Endothelial cell of umbilical vein (primary cell): ENCODE measurements at regions not wholly inside any gene's neighbourhood (a gene's known extent, or its start where the extent isn't known, plus 50 kb on each side); places are given as distances from the start of the nearest gene placed in this dataset.

ENCODE experiments used
- BruUV-seq: library from RNA; stranded (reverse); fragments of 400-500 nt; replicated peaks from 2 replicates; lab custom pipeline; 2021; lab: Mats Ljungman, UMichigan
- CTCF ChIA-PET: fragments of 300-600, 350-600 bp; sonication (Branson Sonifier 250); formaldehyde crosslinking; loops from one replicate; lab custom pipeline; 2021; ENCODE audit warnings: antibody characterized with exemption, inconsistent platforms; lab: Charles Lee
- POLR2A ChIA-PET: fragments of 300-600, 350-600 bp; sonication (Branson Sonifier 250); formaldehyde crosslinking; loops from one replicate; lab custom pipeline; 2021; ENCODE audit warnings: antibody characterized with exemption, inconsistent platforms; lab: Charles Lee
- DNase-seq: peaks from one replicate; pipeline ENCODE4 v3.0.0-alpha.2; 2011; ENCODE audit warnings: low read depth, low spot score
- FAIRE-seq: peaks from 2 replicates; lab custom pipeline; 2011; peaks lifted over from hg19 to GRCh38; lab: Jason Lieb, UNC
- H2AFZ ChIP-seq: 2 replicates; pipeline ENCODE4 v1.6.0; 2012; ENCODE audit warnings: low read depth, low read length, control low read depth, inconsistent platforms
- H3K27ac ChIP-seq: 2 replicates; pipeline ENCODE4 v1.5.1; 2011; ENCODE audit warnings: low read depth, mild to moderate bottlenecking, control low read depth, low read length, moderate library complexity; ENCODE audit not compliant: insufficient read depth
- H3K27me3 ChIP-seq, 2 experiments: 2 replicates each; pipeline versions ENCODE4 v1.6.0 to v1.6.1; 2011; ENCODE audit warnings: low read length in 2 of 2, mixed read lengths in 1 of 2; ENCODE audit not compliant: control insufficient read depth in 2 of 2, insufficient read depth in 2 of 2
- H3K36me3 ChIP-seq, 2 experiments: 2 replicates in 1 of 2; 3 replicates in 1 of 2; pipeline ENCODE4 v1.5.1; 2011; ENCODE audit warnings: low read length in 2 of 2, mild to moderate bottlenecking in 1 of 2, moderate library complexity in 1 of 2; ENCODE audit not compliant: control insufficient read depth in 2 of 2, insufficient read depth in 2 of 2; ENCODE audit errors: extremely low read depth in 1 of 2
- H3K4me1 ChIP-seq: 3 replicates; pipeline ENCODE4 v1.5.1; 2011; ENCODE audit warnings: mild to moderate bottlenecking, low read length; ENCODE audit not compliant: control insufficient read depth, insufficient read depth; ENCODE audit errors: extremely low read depth
- H3K4me2 ChIP-seq: 2 replicates; pipeline ENCODE4 v1.6.1; 2011; ENCODE audit warnings: low read length, control low read depth, mixed read lengths; ENCODE audit not compliant: insufficient read depth
- H3K4me3 ChIP-seq, 3 experiments: fragments of 200-600 bp in 1 of 3; sonication (generic), shearing (Covaris generic) in 1 of 3; replicated peaks in 1 of 3; 2 replicates each; pipeline ENCODE4 v1.5.1; 2011 to 2016; ENCODE audit warnings: control low read depth in 3 of 3, low read length in 3 of 3, mild to moderate bottlenecking in 2 of 3, inconsistent platforms in 1 of 3, low read depth in 1 of 3, moderate library complexity in 1 of 3; ENCODE audit not compliant: insufficient read depth in 1 of 3
- H3K79me2 ChIP-seq: 2 replicates; pipeline ENCODE4 v1.6.0; 2012; ENCODE audit warnings: low read length, inconsistent platforms; ENCODE audit not compliant: control insufficient read depth, insufficient read depth
- H3K9ac ChIP-seq: replicated peaks from 2 replicates; pipeline ENCODE3; 2011; ENCODE audit warnings: low read length, control low read depth; ENCODE audit not compliant: insufficient read depth; ENCODE audit errors: extremely low read depth
- H3K9me1 ChIP-seq: replicated peaks from 3 replicates; pipeline ENCODE4 v1.6.0; 2011; ENCODE audit warnings: mild to moderate bottlenecking, low read length; ENCODE audit not compliant: control insufficient read depth, insufficient read depth; ENCODE audit errors: extremely low read depth
- H3K9me3 ChIP-seq: replicated peaks from 2 replicates; pipeline ENCODE4 v1.5.1; 2012; ENCODE audit warnings: low read length, inconsistent platforms; ENCODE audit not compliant: control insufficient read depth, insufficient read depth
- H4K20me1 ChIP-seq: replicated peaks from 2 replicates; pipeline ENCODE3; 2011; ENCODE audit warnings: mild to moderate bottlenecking, low read length; ENCODE audit not compliant: control insufficient read depth, insufficient read depth; ENCODE audit errors: extremely low read depth
- EZH2 ChIP-seq: IDR thresholded peaks from 2 replicates; pipeline ENCODE4 v1.6.1; 2012; ENCODE audit warnings: borderline replicate concordance, low read depth, mild to moderate bottlenecking, moderate library complexity, low read length, inconsistent platforms; ENCODE audit not compliant: severe bottlenecking
- FOS ChIP-seq: IDR thresholded peaks from 2 replicates; pipeline ENCODE4 v1.6.1; 2011; ENCODE audit warnings: mild to moderate bottlenecking, low read length, moderate library complexity, borderline replicate concordance; ENCODE audit not compliant: insufficient read depth
- GATA2 ChIP-seq: IDR thresholded peaks from 2 replicates; pipeline ENCODE4 v1.7.0; 2011; ENCODE audit warnings: low read depth, mild to moderate bottlenecking, moderate library complexity, mixed read lengths, low read length; ENCODE audit not compliant: insufficient read length, insufficient read depth
- JUN ChIP-seq: IDR thresholded peaks from 2 replicates; pipeline ENCODE4 v1.6.1; 2011; ENCODE audit warnings: borderline replicate concordance, low read depth; ENCODE audit not compliant: insufficient read length, insufficient read depth
- MYC ChIP-seq: IDR thresholded peaks from one replicate; pipeline ENCODE4 v1.6.1; 2011; ENCODE audit warnings: mild to moderate bottlenecking, low read depth, low read length
- POLR2A ChIP-seq: IDR thresholded peaks from 2 replicates; pipeline ENCODE4 v1.6.1; 2012; ENCODE audit warnings: low read depth, mild to moderate bottlenecking, control low read depth, low read length
- POLR2AphosphoS5 ChIP-seq: IDR thresholded peaks from 2 replicates; pipeline ENCODE4 v1.6.1; 2012; ENCODE audit warnings: low read depth, mild to moderate bottlenecking, control low read depth, low read length, moderate library complexity; ENCODE audit not compliant: insufficient read depth
- dilution Hi-C: fragments of 300-500 bp; cut with MboI; formaldehyde crosslinking; loops from one replicate; pipeline ENCODE4 v1.15.0; 2019; ENCODE audit warnings: low sequenced_read_pairs; ENCODE audit not compliant: extremely low pct_ligation_motif_present
- intact Hi-C: fragments of 100-400 bp; cut with micrococcal nuclease; formaldehyde crosslinking; loops from one replicate; pipeline ENCODE4 v1.10.0; 2022
- TF ChIP-seq, protein P1 (sequence below), 2 donors: IDR thresholded peaks; 1 replicate in 1 of 2; 2 replicates in 1 of 2; pipeline ENCODE4 v1.5.1; 2011; ENCODE audit warnings: low read length in 2 of 2, mild to moderate bottlenecking in 2 of 2, moderate library complexity in 2 of 2, control low read depth in 1 of 2, inconsistent platforms in 1 of 2, low read depth in 1 of 2; ENCODE audit not compliant: insufficient read depth in 1 of 2; ENCODE audit errors: extremely low read depth in 1 of 2
- TF ChIP-seq, protein P2 (sequence below): IDR thresholded peaks from 2 replicates; pipeline ENCODE4 v1.6.1; 2011; ENCODE audit not compliant: insufficient read depth, insufficient read length

DNA sequence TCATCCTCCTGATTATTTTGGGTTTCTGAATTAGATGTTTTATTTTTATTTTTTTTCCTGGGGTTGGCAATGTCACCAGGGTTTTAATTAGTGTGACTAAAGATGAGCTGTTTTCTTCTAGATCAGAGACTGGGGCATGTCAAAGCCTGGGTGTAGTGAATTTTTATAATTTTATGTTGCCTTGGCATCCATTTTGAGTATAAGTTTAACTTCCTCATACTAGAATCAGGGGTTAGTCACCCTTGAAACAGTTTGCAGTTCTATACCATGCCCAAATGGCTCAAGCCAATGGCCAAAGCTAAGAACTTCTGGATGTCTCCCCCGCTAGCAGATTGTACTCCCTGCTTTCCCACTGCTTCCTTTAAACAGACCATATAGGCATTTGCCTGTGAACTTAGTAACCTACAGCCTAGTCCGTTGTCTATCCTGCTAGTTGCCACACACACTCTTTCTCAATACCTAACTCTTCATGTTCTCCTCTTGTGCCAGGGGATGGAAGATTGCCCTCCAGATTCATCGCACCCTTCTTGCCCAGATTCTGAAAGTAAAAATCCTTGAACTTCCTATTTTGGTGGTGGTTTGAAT, 54.5 kb downstream of the KIAA0408 start:
- POLR2A ChIA-PET, result no interaction called here
- Histone ChIP-seq H3K36me3 (no peaks in the 10 kb centered on the region), H3K9me1 (no peaks in the 10 kb centered on the region), H4K20me1 (no peaks in the 10 kb centered on the region), H3K79me2 (no peaks in the 10 kb centered on the region), H3K27me3 (no peaks in the 10 kb centered on the region), H2AFZ (no peak overlapping the region), H3K9ac (no peak overlapping the region), H3K9me3 (no peaks in the 10 kb centered on the region), H3K4me1 (no peaks in the 10 kb centered on the region), H3K4me3 (no peak overlapping the region), H3K27ac (no peak overlapping the region), H3K4me2 (no peak overlapping the region)
- BruUV-seq, result no TSS peak
- DNase-seq (no peak), FAIRE-seq (no peak)
- dilution Hi-C loops, result no loop called here
- CTCF ChIA-PET, result no interaction called here
- intact Hi-C loops, result no loop called here
- no peak for TF ChIP-seq GATA2
- no peak for TF ChIP-seq POLR2AphosphoS5
- TF ChIP-seq EZH2, result no peak
- TF ChIP-seq FOS, result no peak
- TF ChIP-seq, protein P1, sequence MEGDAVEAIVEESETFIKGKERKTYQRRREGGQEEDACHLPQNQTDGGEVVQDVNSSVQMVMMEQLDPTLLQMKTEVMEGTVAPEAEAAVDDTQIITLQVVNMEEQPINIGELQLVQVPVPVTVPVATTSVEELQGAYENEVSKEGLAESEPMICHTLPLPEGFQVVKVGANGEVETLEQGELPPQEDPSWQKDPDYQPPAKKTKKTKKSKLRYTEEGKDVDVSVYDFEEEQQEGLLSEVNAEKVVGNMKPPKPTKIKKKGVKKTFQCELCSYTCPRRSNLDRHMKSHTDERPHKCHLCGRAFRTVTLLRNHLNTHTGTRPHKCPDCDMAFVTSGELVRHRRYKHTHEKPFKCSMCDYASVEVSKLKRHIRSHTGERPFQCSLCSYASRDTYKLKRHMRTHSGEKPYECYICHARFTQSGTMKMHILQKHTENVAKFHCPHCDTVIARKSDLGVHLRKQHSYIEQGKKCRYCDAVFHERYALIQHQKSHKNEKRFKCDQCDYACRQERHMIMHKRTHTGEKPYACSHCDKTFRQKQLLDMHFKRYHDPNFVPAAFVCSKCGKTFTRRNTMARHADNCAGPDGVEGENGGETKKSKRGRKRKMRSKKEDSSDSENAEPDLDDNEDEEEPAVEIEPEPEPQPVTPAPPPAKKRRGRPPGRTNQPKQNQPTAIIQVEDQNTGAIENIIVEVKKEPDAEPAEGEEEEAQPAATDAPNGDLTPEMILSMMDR (IDR thresholded peaks at IDR 0.05; ENCODE audit: extremely low read depth in 1 of 2, insufficient read depth in 1 of 2, low read depth in 1 of 2, low read length in 2 of 2), result no peak
- no peak for TF ChIP-seq JUN
- TF ChIP-seq POLR2A, result no peak
- TF ChIP-seq, protein P2, sequence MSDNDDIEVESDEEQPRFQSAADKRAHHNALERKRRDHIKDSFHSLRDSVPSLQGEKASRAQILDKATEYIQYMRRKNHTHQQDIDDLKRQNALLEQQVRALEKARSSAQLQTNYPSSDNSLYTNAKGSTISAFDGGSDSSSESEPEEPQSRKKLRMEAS, result no peak
- no peak for TF ChIP-seq MYC
